Astrocyte of the spinal cord (primary cell): ENCODE measurements at regions not wholly inside any gene's neighbourhood (a gene's known extent, or its start where the extent isn't known, plus 50 kb on each side); places are given as distances from the start of the nearest gene placed in this dataset.
"Not testable (repeated sequence)": the region's sequence is repeated elsewhere in the genome, so short reads cannot be mapped to it uniquely, and the experiment has no call there.

Experiments
- DNase-seq: peaks from one replicate; pipeline ENCODE4 v3.0.0; 2011; ENCODE audit warnings: low read depth, low spot score
- H3K4me3 ChIP-seq: 2 replicates; pipeline ENCODE4 v1.5.1; 2011; ENCODE audit warnings: low read depth, mild to moderate bottlenecking, low read length, moderate library complexity
- in situ Hi-C: cut with HindIII; loops from 2 replicates; pipeline ENCODE4 v1.10.0; 2017; ENCODE audit warnings: low sequenced_read_pairs
- TF ChIP-seq, protein P1 (sequence below): IDR thresholded peaks from 2 replicates; pipeline ENCODE4 v1.5.1; 2012; ENCODE audit warnings: low read depth, mild to moderate bottlenecking, low read length, inconsistent platforms

DNA sequence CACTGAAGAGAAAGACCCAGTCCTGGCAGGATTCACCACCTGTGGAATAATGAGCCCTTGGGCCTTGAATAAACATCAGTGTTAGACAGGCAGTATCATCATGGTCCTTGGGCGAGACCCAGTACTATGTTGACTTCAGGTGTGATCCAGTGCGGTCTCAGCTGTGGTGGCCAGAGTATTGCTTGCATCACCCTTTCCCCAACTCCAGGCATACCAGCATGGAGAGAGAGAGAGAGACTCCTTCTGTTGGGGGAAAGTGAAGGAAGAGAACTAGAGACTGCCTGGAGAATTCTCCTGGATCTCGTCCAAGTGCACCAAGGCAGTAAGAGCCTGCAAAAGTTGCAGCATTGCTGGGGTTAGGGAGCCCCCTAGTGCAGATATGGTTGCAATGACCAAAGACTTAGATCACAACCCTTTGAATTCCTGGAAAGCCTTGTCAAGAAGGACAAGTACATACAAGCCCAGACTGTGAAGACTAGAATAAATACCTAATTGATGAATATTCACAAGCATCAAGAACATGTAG is 61.1 kb upstream of the VAMP7 start:
- TF ChIP-seq, protein P1, sequence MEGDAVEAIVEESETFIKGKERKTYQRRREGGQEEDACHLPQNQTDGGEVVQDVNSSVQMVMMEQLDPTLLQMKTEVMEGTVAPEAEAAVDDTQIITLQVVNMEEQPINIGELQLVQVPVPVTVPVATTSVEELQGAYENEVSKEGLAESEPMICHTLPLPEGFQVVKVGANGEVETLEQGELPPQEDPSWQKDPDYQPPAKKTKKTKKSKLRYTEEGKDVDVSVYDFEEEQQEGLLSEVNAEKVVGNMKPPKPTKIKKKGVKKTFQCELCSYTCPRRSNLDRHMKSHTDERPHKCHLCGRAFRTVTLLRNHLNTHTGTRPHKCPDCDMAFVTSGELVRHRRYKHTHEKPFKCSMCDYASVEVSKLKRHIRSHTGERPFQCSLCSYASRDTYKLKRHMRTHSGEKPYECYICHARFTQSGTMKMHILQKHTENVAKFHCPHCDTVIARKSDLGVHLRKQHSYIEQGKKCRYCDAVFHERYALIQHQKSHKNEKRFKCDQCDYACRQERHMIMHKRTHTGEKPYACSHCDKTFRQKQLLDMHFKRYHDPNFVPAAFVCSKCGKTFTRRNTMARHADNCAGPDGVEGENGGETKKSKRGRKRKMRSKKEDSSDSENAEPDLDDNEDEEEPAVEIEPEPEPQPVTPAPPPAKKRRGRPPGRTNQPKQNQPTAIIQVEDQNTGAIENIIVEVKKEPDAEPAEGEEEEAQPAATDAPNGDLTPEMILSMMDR = peak; percentile 50
- H3K4me3 ChIP-seq = no peak overlapping the region
- DNase-seq = peak; percentile 82
- in situ Hi-C loops = no loop called here

DNA sequence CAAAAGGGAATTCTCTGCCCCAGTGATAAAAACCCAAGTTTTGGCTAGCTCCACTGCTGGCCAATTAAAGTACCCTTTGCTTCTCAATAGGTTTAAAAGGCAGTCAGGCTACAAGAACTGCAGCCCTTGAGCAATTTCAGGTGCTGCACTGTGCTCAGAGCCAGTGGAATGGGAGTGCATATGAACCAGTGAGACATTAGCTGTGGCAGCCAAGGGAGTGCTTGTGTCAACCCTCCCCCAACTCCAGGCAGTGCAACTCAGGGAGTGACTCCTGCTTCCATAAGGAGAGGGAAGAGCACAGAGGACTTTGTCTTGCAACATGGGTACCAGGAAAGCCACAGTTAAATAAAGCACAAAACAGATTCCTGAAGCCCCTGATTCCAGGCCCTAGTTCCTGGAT is 61.6 kb upstream of the VAMP7 start:
- in situ Hi-C loops = no loop called here
- TF ChIP-seq, protein P1 = no peak
- DNase-seq = no peak
- no peak overlapping the region for H3K4me3 ChIP-seq

DNA sequence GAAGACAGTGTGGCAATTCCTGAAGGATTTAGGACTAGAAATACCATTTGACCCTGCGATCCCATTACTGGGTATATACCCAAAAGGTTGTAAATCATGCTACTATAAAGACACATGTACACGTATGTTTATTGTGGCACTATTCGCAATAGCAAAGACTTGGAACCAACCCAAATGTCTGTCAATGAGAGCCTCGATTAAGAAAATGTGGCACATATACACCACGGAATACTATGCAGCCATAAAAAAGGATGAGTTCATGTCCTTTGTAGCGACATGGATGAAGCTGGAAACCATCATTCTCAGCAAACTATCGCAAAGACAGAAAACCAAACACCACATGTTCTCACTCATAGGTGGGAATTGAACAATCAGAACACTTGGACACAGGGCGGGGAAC is 66.8 kb upstream of the VAMP7 start:
- H3K4me3 ChIP-seq, in situ Hi-C loops: not testable (repeated sequence)

DNA sequence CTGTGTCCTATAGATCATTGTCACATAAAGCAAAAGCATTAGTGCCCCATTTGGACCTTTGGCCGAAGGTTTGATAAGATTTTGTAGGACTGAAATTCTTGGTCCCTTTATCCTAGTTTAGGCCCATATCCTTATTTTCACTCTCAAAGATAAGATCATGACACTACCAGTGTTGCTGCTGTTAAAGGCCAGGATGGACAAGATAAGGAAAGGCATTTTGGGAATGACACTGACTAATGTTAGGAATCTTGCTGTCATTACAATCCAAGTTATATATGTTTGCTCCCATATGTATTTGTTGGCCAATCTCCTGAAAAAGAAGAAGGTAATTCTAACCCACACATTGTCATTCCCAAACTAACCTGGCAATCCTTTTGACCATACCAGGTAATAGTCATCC is 101.3 kb upstream of the VAMP7 start:
- DNase-seq = no peak
- in situ Hi-C loops = no loop called here
- H3K4me3 ChIP-seq = no peak overlapping the region
- TF ChIP-seq, protein P1 = no peak

More for the DNA sequence above, 66.8 kb upstream of the VAMP7 start:
- not testable (repeated sequence) for DNase-seq

DNA sequence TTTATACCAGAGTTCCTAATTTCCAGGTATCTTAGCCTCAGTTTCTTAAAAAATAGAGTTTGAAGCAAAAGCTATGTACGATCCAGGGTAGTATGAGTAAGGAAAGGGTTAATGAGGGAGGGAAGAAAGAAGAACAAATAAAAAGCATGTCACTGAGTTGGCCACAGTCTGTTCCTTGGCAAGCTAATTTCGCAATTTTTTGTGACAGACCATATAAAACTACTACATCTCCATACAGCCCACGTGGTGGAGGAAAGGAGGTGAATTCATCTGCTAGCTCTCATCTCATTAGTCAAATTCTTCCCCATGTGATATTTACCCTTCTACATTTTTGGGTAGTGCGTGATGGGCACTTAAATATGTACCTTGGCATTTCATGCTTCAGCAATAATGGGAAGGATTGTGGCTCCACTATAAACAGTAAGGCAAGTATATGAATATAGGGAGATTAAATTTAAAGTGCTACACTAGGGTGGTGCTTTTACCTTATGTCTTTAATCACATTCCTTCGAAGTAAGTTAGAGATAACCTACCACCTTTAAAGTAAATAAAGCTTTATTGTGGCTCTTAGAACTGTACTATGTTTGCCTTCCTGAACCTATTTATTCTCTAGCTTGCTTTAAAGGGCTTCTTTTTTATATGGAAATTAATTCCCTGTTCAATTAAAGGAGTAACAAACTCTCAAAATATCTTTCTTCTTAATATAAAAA is 102.1 kb upstream of the VAMP7 start:
- TF ChIP-seq, protein P1 = no peak
- DNase-seq = no peak
- no peak overlapping the region for H3K4me3 ChIP-seq
- in situ Hi-C loops = no loop called here

DNA sequence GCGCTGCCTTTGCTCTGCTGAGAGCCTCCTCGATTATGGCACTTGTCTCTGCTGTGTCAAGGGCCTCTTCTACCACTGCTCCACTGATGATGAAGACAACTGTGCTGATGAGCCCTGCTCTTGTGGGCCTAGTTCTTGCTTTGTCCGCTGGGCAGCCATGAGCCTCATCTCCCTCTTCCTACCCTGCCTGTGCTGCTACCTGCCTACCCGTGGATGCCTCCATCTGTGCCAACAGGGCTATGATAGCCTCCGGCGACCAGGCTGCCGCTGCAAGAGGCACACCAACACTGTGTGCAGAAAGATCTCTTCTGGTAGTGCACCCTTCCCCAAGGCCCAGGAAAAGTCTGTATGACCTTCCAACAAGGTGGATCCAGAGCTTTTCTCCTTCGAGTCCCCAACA is 106.8 kb upstream of the VAMP7 start:
- no peak for DNase-seq
- H3K4me3 ChIP-seq = no peak overlapping the region
- TF ChIP-seq, protein P1 = no peak
- in situ Hi-C loops = no loop called here
